MM.1S (cell line): ENCODE measurements at regions not wholly inside any gene's neighbourhood (a gene's known extent, or its start where the extent isn't known, plus 50 kb on each side); places are given as distances from the start of the nearest gene placed in this dataset.

Experiments
- CTCF ChIP-seq: fragments of 300-600 bp; sonication (generic); IDR thresholded peaks from 2 replicates; pipeline ENCODE4 v1.5.1; 2016; ENCODE audit warnings: antibody characterized with exemption, low read length, mixed read lengths
- EZH2 ChIP-seq: fragments of 300-600 bp; sonication (generic); optimal IDR thresholded peaks from 2 replicates; pipeline ENCODE3; 2017; ENCODE audit warnings: low read depth, mild to moderate bottlenecking, antibody characterized with exemption, low read length, mixed read lengths

GRCh38 chr1:94608142-94608851 lies 66.7 kb upstream of the F3 start:
- TF ChIP-seq EZH2 (no peak), CTCF (no peak)
